Astrocyte (in vitro differentiated cells and primary cell): ENCODE measurements at regions not wholly inside any gene's neighbourhood (a gene's known extent, or its start where the extent isn't known, plus 50 kb on each side); places are given as distances from the start of the nearest gene placed in this dataset.

Source experiments
- CTCF ChIP-seq: IDR thresholded peaks from 2 replicates; pipeline ENCODE4 v1.5.1; 2011; ENCODE audit warnings: low read depth, mild to moderate bottlenecking, inconsistent platforms, low read length, moderate library complexity; ENCODE audit not compliant: insufficient read depth
- EZH2 ChIP-seq: IDR thresholded peaks from 2 replicates; pipeline ENCODE4 v1.6.1; 2012; ENCODE audit warnings: mild to moderate bottlenecking, low read length, inconsistent platforms; ENCODE audit not compliant: insufficient read depth

DNA sequence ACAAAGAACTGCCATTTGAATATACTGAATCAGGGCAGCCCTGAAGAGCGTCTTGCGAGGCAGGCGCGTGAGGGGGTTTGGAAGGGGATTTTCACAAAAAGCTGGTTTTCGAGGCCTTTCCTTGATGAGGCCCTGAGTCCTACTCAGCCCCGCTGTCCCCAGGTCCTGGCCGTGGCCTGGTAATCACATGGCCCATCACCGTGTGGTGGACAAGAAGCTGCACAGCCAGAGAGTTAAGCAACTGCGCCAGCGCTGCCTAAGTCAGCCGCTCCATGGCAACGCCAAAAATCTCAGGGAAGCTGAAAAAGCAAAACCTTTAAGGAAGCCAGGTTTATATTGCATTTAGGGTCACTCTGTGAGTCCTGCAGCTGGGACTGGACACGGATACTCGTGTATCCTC, 341.2 kb upstream of the MYT1L start:
- TF ChIP-seq CTCF = no peak
- no peak for TF ChIP-seq EZH2
